H9 (cell line): ENCODE measurements at regions not wholly inside any gene's neighbourhood (a gene's known extent, or its start where the extent isn't known, plus 50 kb on each side); places are given as distances from the start of the nearest gene placed in this dataset.

Source experiments
- DNase-seq: peaks from one replicate; pipeline ENCODE4 v3.0.0-alpha.2; 2017
- H2AFZ ChIP-seq: one replicate; pipeline ENCODE4 v1.6.1; 2013; ENCODE audit warnings: mild to moderate bottlenecking, low read length, control low read depth, moderate library complexity
- H2AK5ac ChIP-seq: 2 replicates; pipeline ENCODE4 v1.6.1; 2013; ENCODE audit warnings: low read length, control low read depth, mixed read lengths; ENCODE audit not compliant: insufficient read length
- H2BK120ac ChIP-seq: one replicate; pipeline ENCODE4 v1.6.1; 2013; ENCODE audit warnings: low read depth, mild to moderate bottlenecking, low read length, control low read depth, inconsistent platforms; ENCODE audit not compliant: poor library complexity, severe bottlenecking
- H2BK12ac ChIP-seq: 2 replicates; pipeline ENCODE4 v1.6.1; 2013; ENCODE audit warnings: low read length, control low read depth, mixed read lengths, low read depth; ENCODE audit not compliant: insufficient read length
- H2BK15ac ChIP-seq: 2 replicates; pipeline ENCODE4 v1.6.1; 2013; ENCODE audit warnings: low read depth, low read length, control low read depth
- H2BK20ac ChIP-seq: one replicate; pipeline ENCODE4 v1.6.1; 2013; ENCODE audit warnings: low read depth, mild to moderate bottlenecking, low read length, control low read depth, inconsistent platforms; ENCODE audit not compliant: poor library complexity, severe bottlenecking
- H2BK5ac ChIP-seq: 2 replicates; pipeline ENCODE4 v1.6.1; 2013; ENCODE audit warnings: low read length, control low read depth, mixed read lengths; ENCODE audit not compliant: insufficient read length
- H3K14ac ChIP-seq: 2 replicates; pipeline ENCODE4 v1.6.1; 2013; ENCODE audit warnings: low read length, control low read depth; ENCODE audit not compliant: insufficient read depth
- H3K18ac ChIP-seq: 2 replicates; pipeline ENCODE4 v1.6.1; 2013; ENCODE audit warnings: low read depth, mild to moderate bottlenecking, mixed read lengths, low read length, control low read depth; ENCODE audit not compliant: insufficient read length
- H3K23ac ChIP-seq: 2 replicates; pipeline ENCODE4 v1.6.1; 2013; ENCODE audit warnings: low read length, control low read depth, mixed read lengths, low read depth; ENCODE audit not compliant: insufficient read length
- H3K23me2 ChIP-seq: 2 replicates; pipeline ENCODE4 v1.6.1; 2013; ENCODE audit warnings: low read depth, mild to moderate bottlenecking, mixed read lengths, low read length, control low read depth; ENCODE audit not compliant: insufficient read length, poor library complexity, severe bottlenecking
- H3K27ac ChIP-seq: 2 replicates; pipeline ENCODE4 v1.5.1; 2013; ENCODE audit warnings: low read length, control low read depth, mixed read lengths, low read depth; ENCODE audit not compliant: insufficient read length
- H3K27me3 ChIP-seq: 2 replicates; pipeline ENCODE4 v1.6.1; 2013; ENCODE audit warnings: low read length, control low read depth, inconsistent platforms; ENCODE audit not compliant: insufficient read depth
- H3K4ac ChIP-seq: 2 replicates; pipeline ENCODE4 v1.6.1; 2013; ENCODE audit warnings: low read depth, mild to moderate bottlenecking, control low read depth, inconsistent platforms, low read length, moderate library complexity
- H3K4me1 ChIP-seq: 2 replicates; pipeline ENCODE4 v1.6.1; 2013; ENCODE audit warnings: low read length, control low read depth, inconsistent platforms; ENCODE audit not compliant: insufficient read depth
- H3K4me2 ChIP-seq: 2 replicates; pipeline ENCODE4 v1.6.1; 2013; ENCODE audit warnings: low read length, control low read depth, mixed read lengths; ENCODE audit not compliant: insufficient read length, insufficient read depth
- H3K56ac ChIP-seq: 2 replicates; pipeline ENCODE4 v1.6.1; 2013; ENCODE audit warnings: low read depth, mild to moderate bottlenecking, mixed read lengths, low read length, control low read depth; ENCODE audit not compliant: insufficient read length
- H3K79me1 ChIP-seq: 2 replicates; pipeline ENCODE4 v1.6.1; 2013; ENCODE audit warnings: low read depth, mild to moderate bottlenecking, moderate library complexity, low read length, control low read depth, inconsistent platforms; ENCODE audit not compliant: insufficient read depth, poor library complexity, severe bottlenecking
- H3K79me2 ChIP-seq: 2 replicates; pipeline ENCODE4 v1.6.1; 2013; ENCODE audit warnings: low read length, control low read depth, inconsistent platforms; ENCODE audit not compliant: insufficient read depth
- H3K9ac ChIP-seq: 2 replicates; pipeline ENCODE4 v1.6.1; 2013; ENCODE audit warnings: low read length, control low read depth, mixed read lengths; ENCODE audit not compliant: insufficient read length; ENCODE audit errors: extremely low read depth
- H3K9me3 ChIP-seq: one replicate; pipeline ENCODE4 v1.6.1; 2013; ENCODE audit warnings: low read depth, low read length, inconsistent platforms; ENCODE audit not compliant: control insufficient read depth
- H3T11ph ChIP-seq: one replicate; pipeline ENCODE4 v1.6.1; 2013; ENCODE audit warnings: mild to moderate bottlenecking, low read length, control low read depth, inconsistent platforms
- H4K20me1 ChIP-seq: one replicate; pipeline ENCODE4 v1.6.1; 2013; ENCODE audit not compliant: control insufficient read depth, insufficient read length, insufficient read depth
- H4K5ac ChIP-seq: 2 replicates; pipeline ENCODE4 v1.6.1; 2013; ENCODE audit warnings: low read depth, mild to moderate bottlenecking, mixed read lengths, low read length, control low read depth; ENCODE audit not compliant: insufficient read length
- H4K8ac ChIP-seq: replicated peaks from 2 replicates; pipeline ENCODE4 v1.6.1; 2013; ENCODE audit warnings: low read length, control low read depth, mixed read lengths, low read depth; ENCODE audit not compliant: insufficient read length
- H4K91ac ChIP-seq: 2 replicates; pipeline ENCODE4 v1.6.1; 2013; ENCODE audit warnings: low read depth, mild to moderate bottlenecking, moderate library complexity, mixed read lengths, low read length, control low read depth; ENCODE audit not compliant: insufficient read length
- H3K27ac Mint-ChIP-seq, 3 experiments: 2 replicates in 2 of 3; 3 replicates in 1 of 3; pipeline ENCODE4 v1.8.0; 2020 to 2021; ENCODE audit warnings: mixed read lengths in 3 of 3, mild to moderate bottlenecking in 1 of 3, moderate library complexity in 1 of 3
- H3K27me3 Mint-ChIP-seq: 2 replicates; pipeline ENCODE4 v1.8.0; 2021; ENCODE audit warnings: low read depth, mild to moderate bottlenecking, moderate library complexity, mixed read lengths
- H3K36me3 Mint-ChIP-seq, 3 experiments: 2 replicates in 2 of 3; 3 replicates in 1 of 3; pipeline ENCODE4 v1.8.0; 2020 to 2021; ENCODE audit warnings: low read depth in 3 of 3, mixed read lengths in 3 of 3; ENCODE audit not compliant: insufficient read depth in 1 of 3
- H3K4me1 Mint-ChIP-seq, 2 experiments: 2 replicates each; pipeline ENCODE4 v1.8.0; 2020; ENCODE audit warnings: mixed read lengths in 2 of 2
- H3K4me3 Mint-ChIP-seq, 2 experiments: 2 replicates in 1 of 2; 3 replicates in 1 of 2; pipeline ENCODE4 v1.8.0; 2020 to 2021; ENCODE audit warnings: mild to moderate bottlenecking in 2 of 2, mixed read lengths in 2 of 2, moderate library complexity in 1 of 2
- H3K9me3 Mint-ChIP-seq, 2 experiments: 2 replicates in 1 of 2; 3 replicates in 1 of 2; pipeline ENCODE4 v1.8.0; 2020; ENCODE audit warnings: mild to moderate bottlenecking in 2 of 2, mixed read lengths in 2 of 2, moderate library complexity in 1 of 2
- WGBS: extraction: QIAGEN DNeasy Blood & Tissue Kit; methylation state at CpG from one replicate; pipeline ENCODE4 v1.1.7; 2013; ENCODE audit warnings: missing lambda C conversion rate, low lambda C conversion rate, mixed read lengths; ENCODE audit not compliant: insufficient read length; ENCODE audit errors: extremely low coverage; 5-methylcytosine and 5-hydroxymethylcytosine counted together
- TF ChIP-seq, protein P1 (sequence below): fragments of 200-600 bp; sonication (generic); conservative IDR thresholded peaks from 3 replicates; pipeline ENCODE4 v1.8.0; 2021; ENCODE audit warnings: antibody characterized with exemption, mild to moderate bottlenecking

DNA sequence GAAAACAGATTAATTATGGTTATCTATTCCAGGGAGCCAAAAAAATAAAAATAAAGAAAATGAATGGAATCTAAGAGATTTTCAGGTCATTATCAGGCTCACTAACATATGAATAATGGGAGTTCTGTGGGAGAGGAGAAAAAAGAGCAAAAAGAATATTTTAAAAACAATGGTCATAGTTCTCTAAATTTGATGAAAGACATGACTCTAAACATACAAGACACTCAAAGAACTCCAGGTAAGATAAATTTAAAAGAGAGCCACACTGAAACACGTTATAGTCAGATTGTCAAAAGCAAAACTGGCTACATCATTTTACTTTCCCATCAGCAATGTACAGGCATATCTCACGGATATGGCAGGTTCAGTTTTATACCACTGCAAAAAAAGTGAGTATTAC, 520.0 kb downstream of the ANKRD50 start:
- H3K79me1 ChIP-seq = no peaks in the 10 kb centered on the region
- no peak overlapping the region for H2BK20ac ChIP-seq
- no peak overlapping the region for H2AK5ac ChIP-seq
- no peaks in the 10 kb centered on the region for H3K79me2 ChIP-seq
- H2AFZ ChIP-seq = no peak overlapping the region
- no peaks in the 10 kb centered on the region for H4K20me1 ChIP-seq
- no peak overlapping the region for H3K4ac ChIP-seq
- no peak overlapping the region for H2BK120ac ChIP-seq
- no peak overlapping the region for H3T11ph ChIP-seq
- H3K36me3 Mint-ChIP-seq = peaks cover 0 to 2% (median 0%) of the 10 kb centered on the region in 3 experiments; a peak in 3 of 7 replicates
- H4K5ac ChIP-seq = no peak overlapping the region
- no peak overlapping the region for H2BK12ac ChIP-seq
- H3K56ac ChIP-seq = no peak overlapping the region
- no CpG with 5 or more reads among the region's 2 CpGs for WGBS
- TF ChIP-seq, protein P1, sequence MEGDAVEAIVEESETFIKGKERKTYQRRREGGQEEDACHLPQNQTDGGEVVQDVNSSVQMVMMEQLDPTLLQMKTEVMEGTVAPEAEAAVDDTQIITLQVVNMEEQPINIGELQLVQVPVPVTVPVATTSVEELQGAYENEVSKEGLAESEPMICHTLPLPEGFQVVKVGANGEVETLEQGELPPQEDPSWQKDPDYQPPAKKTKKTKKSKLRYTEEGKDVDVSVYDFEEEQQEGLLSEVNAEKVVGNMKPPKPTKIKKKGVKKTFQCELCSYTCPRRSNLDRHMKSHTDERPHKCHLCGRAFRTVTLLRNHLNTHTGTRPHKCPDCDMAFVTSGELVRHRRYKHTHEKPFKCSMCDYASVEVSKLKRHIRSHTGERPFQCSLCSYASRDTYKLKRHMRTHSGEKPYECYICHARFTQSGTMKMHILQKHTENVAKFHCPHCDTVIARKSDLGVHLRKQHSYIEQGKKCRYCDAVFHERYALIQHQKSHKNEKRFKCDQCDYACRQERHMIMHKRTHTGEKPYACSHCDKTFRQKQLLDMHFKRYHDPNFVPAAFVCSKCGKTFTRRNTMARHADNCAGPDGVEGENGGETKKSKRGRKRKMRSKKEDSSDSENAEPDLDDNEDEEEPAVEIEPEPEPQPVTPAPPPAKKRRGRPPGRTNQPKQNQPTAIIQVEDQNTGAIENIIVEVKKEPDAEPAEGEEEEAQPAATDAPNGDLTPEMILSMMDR = no peak
- no peak overlapping the region for H3K27ac Mint-ChIP-seq
- H3K18ac ChIP-seq = no peak overlapping the region
- H3K4me2 ChIP-seq = no peak overlapping the region
- no peak overlapping the region for H3K27ac ChIP-seq
- H4K8ac ChIP-seq = no peak overlapping the region
- H3K27me3 Mint-ChIP-seq = no peaks in the 10 kb centered on the region
- H3K4me1 Mint-ChIP-seq = no peaks in the 10 kb centered on the region
- no peaks in the 10 kb centered on the region for H3K9me3 ChIP-seq
- H3K4me3 Mint-ChIP-seq = no peak overlapping the region
- H3K23me2 ChIP-seq = no peaks in the 10 kb centered on the region
- H3K4me1 ChIP-seq = no peaks in the 10 kb centered on the region
- H3K9ac ChIP-seq = no peak overlapping the region
- no peak overlapping the region for H2BK5ac ChIP-seq
- H3K27me3 ChIP-seq = no peaks in the 10 kb centered on the region
- no peak overlapping the region for H3K14ac ChIP-seq
- H2BK15ac ChIP-seq = no peak overlapping the region
- no peak for DNase-seq
- no peak overlapping the region for H4K91ac ChIP-seq
- H3K9me3 Mint-ChIP-seq = peaks cover 4% of the 10 kb centered on the region in 2 experiments; a peak in 4 of 5 replicates
- H3K23ac ChIP-seq = no peak overlapping the region
